IPS-18c (cell line): ENCODE measurements at regions not wholly inside any gene's neighbourhood (a gene's known extent, or its start where the extent isn't known, plus 50 kb on each side); places are given as distances from the start of the nearest gene placed in this dataset.

ENCODE experiments used
- H3K4me3 ChIP-seq: 2 replicates; pipeline ENCODE4 v1.7.0; 2013; ENCODE audit warnings: low read depth, mild to moderate bottlenecking, low read length, moderate library complexity; ENCODE audit not compliant: insufficient read depth
- H3K9me3 ChIP-seq: one replicate; pipeline ENCODE4 v1.6.1; 2013; ENCODE audit warnings: mild to moderate bottlenecking, low read length, moderate library complexity; ENCODE audit not compliant: control insufficient read depth, insufficient read depth

DNA sequence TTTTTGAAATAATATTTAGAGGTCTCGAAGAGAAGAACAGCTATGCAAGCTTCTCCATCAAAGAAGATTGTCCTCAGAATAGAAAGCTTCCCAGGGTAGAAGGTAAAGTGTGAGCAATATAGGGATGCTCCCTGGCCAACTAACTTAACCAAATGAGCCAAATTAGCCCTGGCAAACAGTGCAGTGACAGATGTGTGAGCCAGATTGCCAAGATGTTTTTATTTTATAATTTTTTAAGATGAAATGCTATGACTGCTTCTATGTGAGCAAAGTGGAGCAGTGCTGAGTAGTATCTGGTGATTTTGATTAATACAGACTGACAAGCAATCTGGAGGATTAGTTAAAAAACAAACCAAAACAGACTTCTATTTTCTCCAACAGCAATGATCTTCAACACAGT is 202.1 kb downstream of the NOVA1 start:
- no peaks in the 10 kb centered on the region for H3K9me3 ChIP-seq
- no peak overlapping the region for H3K4me3 ChIP-seq

DNA sequence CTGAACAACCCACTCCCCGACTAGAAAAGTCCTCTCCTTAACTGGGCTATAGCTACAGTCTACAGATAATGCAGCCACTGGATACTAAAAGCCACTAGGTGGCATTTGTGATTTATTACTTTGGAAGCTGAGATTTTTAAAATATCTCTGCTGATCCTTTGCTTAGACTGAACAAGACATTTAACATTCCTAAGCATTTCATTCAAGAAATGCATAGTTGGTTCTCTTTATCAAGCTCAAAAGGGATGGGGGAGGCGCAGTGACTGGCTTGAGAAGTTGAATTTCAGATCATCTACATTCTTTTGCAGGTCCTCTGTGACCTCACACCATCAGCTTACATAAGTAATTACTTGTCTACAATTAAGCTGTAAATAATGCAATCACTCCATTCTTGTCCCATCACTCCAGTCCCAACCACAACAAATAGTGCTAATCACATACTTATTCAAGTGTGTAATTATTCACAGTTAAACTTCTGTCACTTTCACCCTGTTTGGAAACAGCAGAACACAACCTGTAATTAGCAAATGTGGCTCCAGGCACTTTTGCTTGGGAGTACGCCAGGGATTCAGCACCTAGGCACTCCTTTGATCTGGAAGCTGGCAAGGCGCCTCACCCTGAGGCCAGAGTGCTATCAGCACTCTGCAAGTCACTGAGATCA is 203.6 kb downstream of the NOVA1 start:
- H3K4me3 ChIP-seq, result no peak overlapping the region
- H3K9me3 ChIP-seq, result no peaks in the 10 kb centered on the region

DNA sequence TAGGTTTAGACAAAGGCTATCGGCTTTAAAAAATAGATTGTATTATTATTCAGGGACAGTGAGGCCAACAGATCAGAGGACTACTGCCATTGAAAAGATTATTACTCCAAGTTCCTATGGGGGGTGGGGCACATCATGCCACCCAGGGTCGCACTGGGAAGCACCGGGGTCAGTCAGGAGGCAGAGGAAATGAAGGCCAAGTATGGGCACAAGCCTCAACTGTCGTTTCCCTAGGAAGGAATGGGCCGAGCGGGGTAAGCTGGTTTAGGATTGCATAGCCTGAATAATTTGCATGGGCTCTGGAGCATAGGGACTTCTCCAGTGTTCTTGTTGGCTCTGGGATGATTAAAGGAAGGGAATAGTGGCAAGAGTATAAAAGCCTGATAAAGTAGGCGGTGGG is 205.3 kb downstream of the NOVA1 start:
- Histone ChIP-seq H3K9me3 (no peaks in the 10 kb centered on the region), H3K4me3 (no peak overlapping the region)

DNA sequence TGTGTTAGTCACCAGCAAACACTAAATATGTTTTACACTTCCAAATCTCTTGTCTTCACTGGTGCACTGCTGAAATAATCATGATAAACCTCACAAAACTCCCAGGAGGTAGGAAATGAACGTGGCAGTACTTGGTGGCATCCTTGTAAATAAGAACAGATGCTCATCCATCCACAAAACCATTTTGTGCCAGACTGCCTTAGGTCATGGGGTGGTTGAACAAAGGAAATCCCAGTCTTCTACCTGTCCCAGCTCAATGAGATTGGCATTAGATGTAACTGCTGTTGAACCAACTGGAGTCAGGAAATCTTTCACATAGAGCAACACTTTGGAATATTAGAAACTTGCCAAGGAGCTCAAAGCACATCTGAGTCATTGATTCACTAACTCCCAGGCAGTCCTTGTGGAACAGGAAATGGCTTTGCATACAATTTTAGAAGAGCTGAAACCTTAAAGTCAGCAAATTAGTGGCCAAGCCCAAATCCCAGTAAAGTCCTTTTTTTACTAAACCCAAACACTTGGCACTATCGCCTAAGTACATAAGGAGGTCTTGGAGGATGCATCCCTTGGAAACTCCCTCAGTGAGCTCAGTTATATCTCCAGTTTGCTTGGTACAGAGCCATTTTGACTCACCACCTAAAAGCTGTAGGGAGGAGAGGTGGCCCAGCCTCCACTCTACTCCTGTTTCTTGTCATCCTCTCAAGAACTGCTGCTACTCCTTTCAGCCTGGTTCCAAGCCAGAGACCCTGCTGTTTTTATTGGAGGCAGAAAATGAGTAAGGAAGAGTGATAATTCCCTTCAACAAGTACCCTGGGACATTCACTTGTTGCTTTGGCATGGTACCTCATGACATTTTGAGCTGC is 208.0 kb downstream of the NOVA1 start:
- no peak overlapping the region for H3K4me3 ChIP-seq
- no peaks in the 10 kb centered on the region for H3K9me3 ChIP-seq

DNA sequence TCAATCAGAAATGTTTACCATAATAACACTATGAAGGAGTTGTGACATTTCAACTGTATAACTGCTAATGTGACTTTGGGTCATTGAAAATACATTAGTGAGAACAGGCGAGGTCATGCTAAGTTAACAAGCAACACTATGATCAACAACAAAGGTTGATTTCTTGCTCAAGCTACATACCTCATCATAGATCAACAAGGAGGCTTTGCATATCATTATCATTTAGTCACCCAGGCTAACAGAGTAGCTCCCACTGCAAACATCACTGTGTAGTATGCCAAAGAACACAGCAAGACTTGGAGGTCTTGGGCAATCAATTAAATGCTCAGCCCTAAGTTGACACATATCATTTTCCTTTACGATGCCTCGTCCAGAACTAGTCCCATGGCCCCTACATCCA is 212.5 kb downstream of the NOVA1 start:
- no peaks in the 10 kb centered on the region for H3K9me3 ChIP-seq
- H3K4me3 ChIP-seq, result no peak overlapping the region

DNA sequence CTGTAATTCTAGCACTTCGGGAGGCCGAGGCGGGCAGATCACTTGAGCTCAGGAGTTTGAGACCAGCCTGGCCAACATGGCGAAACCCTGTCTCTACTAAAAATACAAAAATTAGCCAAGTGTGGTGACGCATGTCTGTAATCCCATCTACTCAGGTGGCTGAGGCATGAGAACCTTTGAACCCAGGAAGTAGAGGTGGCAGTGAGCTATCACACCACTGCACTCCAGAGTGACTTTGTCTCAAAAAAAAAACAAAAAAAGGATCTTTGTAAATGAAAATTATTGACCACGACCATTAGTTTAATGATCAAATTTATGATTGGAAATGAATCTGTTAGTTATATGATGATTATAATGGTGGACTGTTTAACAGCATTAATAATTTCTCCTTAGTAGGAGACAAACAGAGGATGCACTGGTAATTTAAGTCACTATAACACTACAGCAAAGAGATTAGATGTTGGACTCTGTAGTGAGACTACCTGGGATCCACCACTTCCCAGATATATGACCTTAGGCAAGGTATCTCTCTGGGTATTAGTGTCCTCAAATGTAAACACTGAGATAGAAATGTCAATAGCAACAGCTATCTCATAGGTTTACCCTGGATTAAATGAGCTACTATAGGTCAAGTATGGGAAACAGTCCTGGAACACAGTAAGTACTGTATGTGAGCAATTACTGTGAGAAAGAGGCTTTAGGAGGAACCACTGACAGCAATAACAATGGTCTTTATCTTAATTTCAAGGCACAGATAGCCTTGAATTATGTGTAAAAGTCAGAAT is 214.7 kb downstream of the NOVA1 start:
- no peaks in the 10 kb centered on the region for H3K9me3 ChIP-seq
- H3K4me3 ChIP-seq, result no peak overlapping the region

DNA sequence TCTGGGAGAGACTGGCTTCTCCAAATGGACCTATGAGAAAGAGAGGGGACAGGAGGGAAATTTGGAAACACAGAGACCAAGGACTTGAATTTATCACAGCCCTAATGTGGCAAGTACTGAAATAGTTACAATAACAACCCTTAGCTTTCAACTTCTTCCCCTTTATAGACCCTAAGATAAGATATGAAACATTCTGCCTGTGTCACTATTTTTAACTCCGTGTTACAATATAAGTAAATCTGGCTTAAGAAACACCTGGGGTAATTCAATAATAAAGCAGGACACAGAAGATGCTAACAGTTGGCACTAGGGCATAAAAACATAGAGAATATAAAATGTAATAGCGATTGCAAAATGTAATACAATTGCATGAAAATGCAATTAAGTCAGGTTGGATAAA is 216.4 kb downstream of the NOVA1 start:
- Histone ChIP-seq H3K4me3 (no peak overlapping the region), H3K9me3 (no peaks in the 10 kb centered on the region)

DNA sequence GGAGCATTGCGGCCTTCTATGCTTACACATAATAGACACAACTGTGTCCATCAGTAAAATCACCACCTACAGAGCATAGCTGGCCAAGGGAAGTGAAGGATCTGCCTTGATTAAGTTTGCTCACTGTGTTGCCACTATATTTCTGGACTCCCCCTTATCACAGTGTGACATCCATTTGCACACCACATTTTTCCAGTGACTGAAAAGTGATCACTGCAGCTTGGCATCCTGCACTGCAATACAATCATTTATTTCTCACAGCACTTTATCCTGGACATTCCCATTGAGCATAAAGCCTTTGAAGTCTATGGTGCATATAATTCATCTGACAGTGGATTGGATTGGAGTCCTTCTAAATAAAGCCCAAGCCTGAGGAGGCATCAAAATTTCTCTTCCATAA is 217.2 kb downstream of the NOVA1 start:
- Histone ChIP-seq H3K4me3 (no peak overlapping the region), H3K9me3 (no peaks in the 10 kb centered on the region)

DNA sequence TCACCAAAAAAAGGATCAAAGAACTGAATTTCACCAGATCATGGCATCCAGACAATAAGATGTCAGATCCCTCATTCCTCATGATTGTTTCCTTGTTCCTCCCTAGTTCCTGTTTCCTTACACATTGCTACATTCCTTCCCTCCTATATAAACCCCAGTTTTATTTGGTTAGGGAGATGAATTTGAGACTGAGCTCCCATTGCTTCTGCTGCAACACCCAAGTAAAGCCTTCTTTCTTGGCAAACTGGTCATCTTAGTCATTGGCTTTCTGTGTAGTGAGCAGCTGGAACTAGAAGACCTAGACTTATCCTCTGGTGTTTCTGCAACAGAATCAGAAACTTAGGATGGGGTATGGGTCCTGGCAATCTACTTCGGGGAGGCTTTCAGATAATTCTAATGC is 217.9 kb downstream of the NOVA1 start:
- Histone ChIP-seq H3K9me3 (no peaks in the 10 kb centered on the region), H3K4me3 (no peak overlapping the region)

DNA sequence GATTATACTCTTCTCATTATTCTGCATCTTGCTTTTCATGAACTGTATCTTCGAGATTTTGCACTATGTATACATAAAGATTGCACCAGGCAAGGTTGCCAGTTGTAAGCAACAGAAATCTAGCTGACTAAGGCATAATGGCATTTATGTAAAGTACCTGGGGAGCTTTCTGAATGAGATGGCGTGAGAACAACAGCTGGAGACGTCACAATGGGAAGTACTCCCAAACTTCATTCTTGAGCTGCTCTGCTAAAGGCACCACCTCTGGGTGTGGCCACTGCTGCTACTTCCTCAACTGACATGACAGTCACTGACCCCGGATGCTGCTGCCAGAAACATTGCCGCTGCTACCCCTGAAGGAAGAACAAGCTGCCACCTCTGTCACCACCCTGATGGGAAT is 220.7 kb downstream of the NOVA1 start:
- Histone ChIP-seq H3K4me3 (no peak overlapping the region), H3K9me3 (no peaks in the 10 kb centered on the region)

DNA sequence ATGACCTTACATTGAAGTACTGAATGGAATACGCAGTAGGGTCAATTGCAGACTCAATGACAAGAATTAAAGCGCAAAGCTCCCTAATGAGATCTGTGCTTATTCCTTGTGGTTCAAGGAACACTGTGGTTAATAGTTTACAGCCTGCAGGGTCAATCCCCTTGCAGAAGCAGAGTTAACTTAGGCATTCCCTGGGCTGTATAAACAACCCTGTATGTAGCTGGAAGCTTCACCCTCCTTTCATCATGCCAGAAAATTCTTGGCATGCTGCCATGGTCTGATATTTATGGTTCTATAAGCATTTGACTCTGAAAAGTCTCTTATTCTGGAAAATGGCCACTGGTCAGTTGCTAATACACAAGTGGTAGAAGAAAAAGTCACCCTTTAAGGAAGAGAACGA is 227.7 kb downstream of the NOVA1 start:
- H3K4me3 ChIP-seq, result no peak overlapping the region

DNA sequence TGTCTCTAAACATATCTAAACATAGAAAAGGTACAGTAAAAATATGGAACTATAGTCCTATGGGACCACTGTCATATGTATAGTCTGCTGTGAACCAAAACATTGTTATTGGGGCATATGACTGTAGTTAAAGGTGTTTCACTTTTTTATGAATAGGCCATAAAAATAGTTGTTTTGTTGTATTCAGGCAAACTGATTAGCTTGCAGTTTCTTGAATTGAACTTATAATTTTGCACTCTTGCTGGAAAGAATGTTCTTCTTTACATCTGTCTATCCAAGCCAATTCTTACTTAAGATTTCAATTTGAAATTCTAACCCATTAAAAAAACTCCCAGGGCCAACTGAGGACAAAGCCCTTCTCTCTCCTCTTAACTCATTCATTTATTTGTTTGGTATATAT is 234.1 kb downstream of the NOVA1 start:
- Histone ChIP-seq H3K4me3 (no peak overlapping the region), H3K9me3 (no peaks in the 10 kb centered on the region)

More for the DNA sequence above, 227.7 kb downstream of the NOVA1 start:
- no peaks in the 10 kb centered on the region for H3K9me3 ChIP-seq

DNA sequence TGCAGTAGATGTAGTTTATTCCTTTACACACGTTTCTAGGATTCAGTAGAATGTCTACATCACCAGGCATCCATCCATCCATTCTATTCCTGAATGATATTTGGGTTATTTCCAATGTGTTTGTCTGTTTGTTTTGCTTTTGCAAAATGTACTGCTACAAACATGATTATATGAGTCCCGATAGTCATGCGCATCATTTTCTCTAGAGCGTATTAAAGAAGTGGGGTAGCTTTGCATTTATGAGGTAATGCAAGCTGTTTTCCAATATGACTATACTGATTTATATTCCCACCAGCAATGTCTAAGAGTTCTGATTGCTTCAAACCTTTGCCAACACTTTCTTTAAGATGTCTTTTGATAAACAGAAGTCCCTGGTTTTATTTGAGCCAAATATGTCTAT is 253.2 kb downstream of the NOVA1 start:
- no peaks in the 10 kb centered on the region for H3K9me3 ChIP-seq
- no peak overlapping the region for H3K4me3 ChIP-seq

DNA sequence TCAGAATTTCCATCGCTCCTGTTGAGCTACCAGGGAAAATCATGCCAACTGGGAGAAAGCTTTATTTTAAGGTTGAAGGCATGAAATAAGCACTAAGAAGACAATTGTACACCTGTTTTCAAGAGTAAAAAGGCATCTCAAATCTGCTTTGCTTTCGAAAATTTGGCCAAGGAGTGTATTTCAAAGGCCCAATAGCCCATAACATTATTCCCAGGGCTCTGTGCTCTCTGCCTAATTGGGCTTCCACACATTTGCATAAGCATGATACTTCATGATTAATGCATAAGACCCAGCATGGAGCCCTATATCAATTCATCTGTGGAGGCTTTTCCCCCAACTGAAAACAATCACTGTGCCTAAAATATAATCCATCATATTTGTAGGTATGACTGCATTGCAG is 258.5 kb downstream of the NOVA1 start:
- Histone ChIP-seq H3K4me3 (no peak overlapping the region), H3K9me3 (no peaks in the 10 kb centered on the region)

DNA sequence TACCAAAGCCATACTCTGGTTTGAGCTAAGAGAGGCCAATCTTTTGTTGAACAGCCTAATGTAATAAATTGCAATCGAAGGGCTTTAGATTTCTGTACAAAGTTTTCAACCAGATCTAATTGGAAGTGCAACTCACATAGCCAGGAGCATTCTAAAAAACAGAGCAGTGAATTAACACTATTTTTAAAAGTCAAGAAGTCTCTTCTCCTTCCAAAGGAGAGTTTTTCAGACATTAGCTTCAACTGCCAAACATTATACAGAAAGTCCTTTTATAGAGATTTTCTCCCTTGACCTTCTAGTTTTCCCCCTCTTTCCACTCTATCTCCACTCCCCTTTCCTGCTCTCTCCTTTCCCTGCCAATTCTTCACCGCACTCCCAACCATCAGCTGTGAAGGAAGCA is 259.6 kb downstream of the NOVA1 start:
- H3K9me3 ChIP-seq, result no peaks in the 10 kb centered on the region

DNA sequence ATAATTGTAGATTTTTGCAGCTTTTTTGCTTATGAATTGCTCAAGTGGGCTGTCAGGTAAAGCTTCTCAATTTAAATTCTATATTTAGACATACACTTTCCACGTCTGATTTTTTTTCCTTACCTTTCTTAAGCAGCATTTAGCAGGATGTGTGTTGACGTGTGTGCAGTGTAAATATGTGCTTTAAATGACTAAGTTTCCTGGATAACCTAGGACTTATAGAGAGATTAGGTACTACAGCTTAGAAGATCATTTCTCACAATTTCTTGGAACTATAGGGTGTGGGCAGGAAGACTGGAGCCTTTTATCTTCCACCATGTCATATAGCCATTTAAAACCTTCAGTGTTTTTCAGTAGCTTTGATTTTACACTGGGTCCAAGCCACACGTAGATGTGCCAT is 263.5 kb downstream of the NOVA1 start:
- Histone ChIP-seq H3K4me3 (no peak overlapping the region), H3K9me3 (no peaks in the 10 kb centered on the region)

More for the DNA sequence above, 259.6 kb downstream of the NOVA1 start:
- no peak overlapping the region for H3K4me3 ChIP-seq

DNA sequence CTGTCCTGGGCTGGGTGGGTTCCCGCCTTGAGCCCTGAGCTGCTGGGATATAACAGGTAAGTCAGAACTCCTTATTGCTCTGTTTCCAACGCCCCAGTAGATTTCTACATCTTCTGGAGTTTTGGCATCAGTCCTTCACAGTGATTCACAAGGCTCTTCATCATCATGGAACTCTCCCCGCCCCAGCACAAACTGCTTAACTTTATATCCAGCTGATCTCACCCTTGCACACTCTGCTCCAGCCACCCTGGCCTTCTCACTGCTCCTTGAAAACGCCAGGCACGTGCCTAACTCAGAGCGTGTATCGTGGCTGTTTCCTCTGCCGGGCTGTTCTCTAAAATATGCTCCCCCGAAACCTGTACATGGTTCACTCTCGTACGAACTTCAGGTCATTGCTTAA is 264.9 kb downstream of the NOVA1 start:
- Histone ChIP-seq H3K4me3 (no peak overlapping the region), H3K9me3 (no peaks in the 10 kb centered on the region)

DNA sequence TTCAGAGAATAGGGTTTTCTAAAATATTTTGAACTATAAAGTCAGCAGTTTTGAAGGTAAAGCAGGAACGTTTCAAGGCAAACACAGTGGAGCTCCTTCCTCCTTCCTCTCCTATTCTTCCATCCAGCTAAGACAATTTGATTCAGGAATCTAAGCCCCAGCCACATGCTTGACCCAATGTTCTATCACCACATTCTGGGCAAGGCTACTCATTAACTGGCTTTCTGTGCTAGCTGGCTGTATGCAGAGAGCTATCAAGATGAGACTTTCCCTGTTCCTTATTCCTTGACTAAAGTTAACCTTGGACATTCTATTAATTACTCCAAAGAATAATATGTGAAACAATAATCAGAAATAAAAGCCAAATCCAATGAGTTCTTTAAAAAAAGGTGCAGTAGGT is 266.9 kb downstream of the NOVA1 start:
- Histone ChIP-seq H3K4me3 (no peak overlapping the region), H3K9me3 (no peaks in the 10 kb centered on the region)
